Tibial nerve (tissue), 4 donors: ENCODE measurements at regions not wholly inside any gene's neighbourhood (a gene's known extent, or its start where the extent isn't known, plus 50 kb on each side); places are given as distances from the start of the nearest gene placed in this dataset.

ENCODE experiments used
- EP300 ChIP-seq, 2 donors: sonication (generic); formaldehyde crosslinking; IDR thresholded peaks; one replicate each; pipeline ENCODE4 v1.6.1; 2017; ENCODE audit warnings: antibody characterized with exemption in 2 of 2, mild to moderate bottlenecking in 1 of 2
- POLR2A ChIP-seq, 2 donors: fragments of 450-650 bp; IDR thresholded peaks; one replicate each; pipeline ENCODE4 v1.6.1; 2017; ENCODE audit warnings: antibody characterized with exemption in 2 of 2, mild to moderate bottlenecking in 2 of 2, moderate library complexity in 2 of 2
- TF ChIP-seq, protein P1 (sequence below), 5 experiments: fragments of 200-600 bp in 3 of 5; fragments of 450-650 bp in 2 of 5; sonication (generic) in 3 of 5; IDR thresholded peaks; one replicate each; pipeline ENCODE4 v1.5.1; 2016 to 2019; ENCODE audit warnings: antibody characterized with exemption in 5 of 5, mild to moderate bottlenecking in 3 of 5, moderate library complexity in 2 of 5

DNA sequence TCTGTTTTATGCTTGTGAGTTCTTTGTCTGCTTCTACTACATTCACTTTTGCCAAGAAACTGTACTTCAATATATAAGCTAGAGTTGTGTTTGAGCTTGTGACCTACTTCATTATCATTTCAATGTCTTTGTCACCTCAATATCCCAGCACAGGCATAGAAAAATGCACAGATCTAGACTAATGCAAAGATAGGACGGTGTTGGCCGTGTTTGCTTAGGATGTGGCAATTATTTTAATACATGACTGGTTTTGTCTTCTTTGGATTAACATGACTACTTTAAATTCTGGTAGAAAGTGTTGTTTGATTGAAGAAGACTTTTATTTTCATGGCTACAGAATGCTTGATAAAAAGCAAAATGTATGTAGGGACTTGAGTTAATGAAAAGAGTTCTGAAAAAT is 1075.0 kb upstream of the GJE1 start:
- TF ChIP-seq, protein P1, sequence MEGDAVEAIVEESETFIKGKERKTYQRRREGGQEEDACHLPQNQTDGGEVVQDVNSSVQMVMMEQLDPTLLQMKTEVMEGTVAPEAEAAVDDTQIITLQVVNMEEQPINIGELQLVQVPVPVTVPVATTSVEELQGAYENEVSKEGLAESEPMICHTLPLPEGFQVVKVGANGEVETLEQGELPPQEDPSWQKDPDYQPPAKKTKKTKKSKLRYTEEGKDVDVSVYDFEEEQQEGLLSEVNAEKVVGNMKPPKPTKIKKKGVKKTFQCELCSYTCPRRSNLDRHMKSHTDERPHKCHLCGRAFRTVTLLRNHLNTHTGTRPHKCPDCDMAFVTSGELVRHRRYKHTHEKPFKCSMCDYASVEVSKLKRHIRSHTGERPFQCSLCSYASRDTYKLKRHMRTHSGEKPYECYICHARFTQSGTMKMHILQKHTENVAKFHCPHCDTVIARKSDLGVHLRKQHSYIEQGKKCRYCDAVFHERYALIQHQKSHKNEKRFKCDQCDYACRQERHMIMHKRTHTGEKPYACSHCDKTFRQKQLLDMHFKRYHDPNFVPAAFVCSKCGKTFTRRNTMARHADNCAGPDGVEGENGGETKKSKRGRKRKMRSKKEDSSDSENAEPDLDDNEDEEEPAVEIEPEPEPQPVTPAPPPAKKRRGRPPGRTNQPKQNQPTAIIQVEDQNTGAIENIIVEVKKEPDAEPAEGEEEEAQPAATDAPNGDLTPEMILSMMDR (IDR thresholded peaks at IDR 0.05), result no peak
- TF ChIP-seq POLR2A (IDR thresholded peaks at IDR 0.05) (no peak), EP300 (IDR thresholded peaks at IDR 0.05) (no peak)
